GM21529 (cell line): ENCODE measurements at regions not wholly inside any gene's neighbourhood (a gene's known extent, or its start where the extent isn't known, plus 50 kb on each side); places are given as distances from the start of the nearest gene placed in this dataset.
"Not testable (repeated sequence)": the region's sequence is repeated elsewhere in the genome, so short reads cannot be mapped to it uniquely, and the experiment has no call there.

Experiments
- ATAC-seq: cut with Tn5 transposase; IDR thresholded peaks from one replicate; pipeline ENCODE4 v1.9.1; 2021; ENCODE audit not compliant: unreplicated experiment

DNA sequence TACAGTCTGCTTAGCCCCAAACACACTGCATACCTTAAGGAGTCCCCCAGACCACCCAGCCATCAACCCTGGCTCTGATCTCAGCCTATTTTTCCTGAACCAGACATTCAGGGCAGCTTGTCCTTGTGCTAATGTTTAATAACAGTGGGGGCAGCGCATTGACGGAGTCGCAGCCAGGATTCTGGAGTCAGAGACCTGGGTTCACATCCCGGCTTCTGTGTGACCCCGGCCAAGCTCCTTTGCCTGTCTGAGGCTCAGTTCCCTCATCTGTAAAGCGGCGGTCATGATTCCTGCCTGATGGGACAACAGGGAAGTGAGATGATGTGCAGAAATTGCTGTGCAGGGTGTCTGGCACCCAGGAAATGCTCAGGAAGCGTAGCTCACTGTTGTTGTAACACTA, 63.1 kb downstream of the MATN1 start:
- ATAC-seq = no peak

DNA sequence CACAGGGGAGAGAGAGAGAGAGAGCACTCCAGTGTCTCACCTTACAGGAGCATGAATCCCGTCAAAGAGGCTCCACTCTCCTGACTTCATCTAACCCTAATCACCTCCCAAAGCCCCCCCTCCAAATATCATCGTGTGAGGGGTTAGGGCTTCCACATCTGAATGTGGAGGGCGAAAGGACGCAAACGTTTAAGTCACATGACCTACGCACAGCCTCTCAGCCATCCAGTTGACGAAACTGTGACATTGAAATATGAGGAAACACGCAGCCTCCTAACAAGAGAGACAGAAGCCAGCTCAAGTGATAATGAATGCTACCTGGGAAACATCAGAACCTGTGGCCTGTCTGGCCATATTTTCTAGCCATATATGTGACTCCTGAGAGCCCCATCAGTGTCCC, 63.7 kb downstream of the MATN1 start:
- ATAC-seq = no peak

DNA sequence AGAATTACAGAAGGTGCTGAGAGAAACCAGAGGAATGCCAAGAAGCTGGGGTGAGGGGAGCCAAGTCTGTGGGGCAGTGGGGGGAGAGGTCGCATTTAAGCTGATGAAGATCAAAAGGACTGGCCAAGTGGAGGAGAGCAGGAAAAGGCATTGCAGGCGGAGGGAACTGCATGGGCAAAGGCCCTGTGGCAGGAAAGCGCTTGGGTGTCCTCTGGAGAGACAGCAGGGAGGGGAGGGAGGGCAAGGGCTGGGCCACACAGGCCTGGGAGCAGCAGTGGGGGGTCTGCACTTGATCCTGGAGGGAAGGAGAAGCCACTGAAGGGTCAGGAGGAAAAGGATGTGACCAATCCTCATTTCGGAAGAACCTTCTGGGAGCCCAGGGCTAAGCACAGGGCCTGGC, 65.0 kb downstream of the MATN1 start:
- not testable (repeated sequence) for ATAC-seq

DNA sequence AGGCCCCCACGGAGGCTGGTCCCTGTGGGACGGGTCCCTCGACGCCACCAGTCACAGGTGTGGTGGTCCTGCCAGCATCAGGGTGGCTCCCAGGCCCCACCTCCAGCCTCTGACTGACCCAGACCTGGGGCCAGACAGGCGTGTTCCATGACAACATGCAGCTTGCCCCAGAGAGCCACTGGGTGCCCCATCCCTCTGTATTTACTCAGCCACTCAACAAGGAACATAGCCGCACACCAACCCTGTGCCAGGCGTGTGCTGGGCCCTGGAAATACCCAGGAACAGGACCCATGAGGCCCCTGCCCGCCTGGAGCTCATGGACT, 65.4 kb downstream of the MATN1 start:
- ATAC-seq = no peak

DNA sequence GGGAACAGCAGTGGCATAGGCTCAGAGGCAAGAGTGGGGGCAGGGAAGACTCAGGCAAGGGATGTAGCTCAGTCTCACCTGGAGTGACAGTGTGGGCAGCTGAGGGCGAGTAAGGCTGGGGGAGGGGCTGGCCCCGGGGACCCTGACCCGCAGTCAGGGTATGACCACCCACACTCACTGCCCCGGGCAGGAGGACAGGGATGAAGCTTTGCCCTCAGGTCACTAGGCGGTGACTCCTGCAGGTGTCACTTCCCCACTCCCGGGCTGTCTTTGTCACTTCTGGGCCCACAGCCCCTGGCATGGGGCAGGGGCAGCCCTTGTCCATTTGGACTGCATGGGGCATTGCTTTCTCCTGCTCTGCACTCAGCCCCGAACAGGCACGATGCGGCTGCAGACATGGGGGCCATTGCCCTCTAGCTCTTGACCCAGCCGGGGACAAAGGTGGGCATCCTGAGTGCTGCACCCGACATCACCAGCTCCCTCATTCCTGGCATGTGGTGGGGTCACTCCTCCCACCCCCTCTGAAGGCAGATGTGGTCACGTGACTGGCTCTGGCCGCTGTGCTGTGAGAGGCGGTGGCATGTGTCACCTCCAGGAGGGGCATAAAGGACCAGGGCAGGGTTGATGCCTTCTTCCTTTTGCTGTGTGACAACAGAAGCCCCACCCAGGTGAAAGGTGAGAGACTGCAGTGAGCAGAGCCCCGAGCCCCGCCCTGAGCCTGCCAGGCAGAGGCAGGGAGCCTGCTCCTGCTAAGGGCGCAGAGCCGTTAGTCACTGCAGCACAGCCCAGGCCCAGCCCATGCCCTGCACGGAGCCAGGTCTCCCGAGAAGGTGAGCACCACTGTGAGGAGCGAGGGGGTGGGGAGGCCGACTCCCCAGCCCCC, 66.0 kb downstream of the MATN1 start:
- no peak for ATAC-seq

DNA sequence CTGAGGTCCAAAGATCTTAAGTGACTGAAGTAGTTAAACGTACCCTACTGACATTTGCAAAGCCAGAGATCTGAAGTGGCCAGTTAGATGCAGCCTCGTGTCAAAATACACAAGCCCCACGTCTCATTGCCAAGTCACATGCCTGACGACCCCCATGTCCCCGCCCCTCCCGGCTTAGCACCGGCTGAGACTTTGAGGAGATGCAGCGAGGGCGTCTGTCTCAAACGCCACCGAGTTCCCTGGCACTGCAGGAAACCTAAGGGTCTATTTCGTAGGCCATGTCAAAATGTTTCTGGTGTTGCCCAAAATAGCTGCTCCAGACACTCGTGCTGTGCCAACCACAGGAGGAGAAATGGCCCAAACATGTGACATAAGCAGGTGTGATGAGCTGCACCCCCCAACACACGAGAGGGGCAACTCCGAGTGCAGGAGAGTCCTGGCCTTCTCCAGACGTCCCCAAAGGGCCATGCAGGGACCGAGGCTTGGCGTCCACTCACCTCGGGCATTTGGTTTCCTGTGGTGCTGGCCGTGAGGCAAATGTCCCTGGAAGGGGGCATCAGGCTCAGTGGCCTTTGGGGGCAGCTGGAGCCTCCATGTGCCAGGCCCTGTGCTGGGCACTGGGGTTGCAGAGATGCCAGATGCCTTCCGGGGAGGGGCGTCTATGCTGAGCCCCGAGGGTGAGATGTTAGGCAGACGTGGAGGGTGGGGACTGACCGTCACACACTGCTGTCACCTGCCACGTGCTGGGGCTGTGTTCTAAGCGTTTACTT, 67.0 kb downstream of the MATN1 start:
- no peak for ATAC-seq

DNA sequence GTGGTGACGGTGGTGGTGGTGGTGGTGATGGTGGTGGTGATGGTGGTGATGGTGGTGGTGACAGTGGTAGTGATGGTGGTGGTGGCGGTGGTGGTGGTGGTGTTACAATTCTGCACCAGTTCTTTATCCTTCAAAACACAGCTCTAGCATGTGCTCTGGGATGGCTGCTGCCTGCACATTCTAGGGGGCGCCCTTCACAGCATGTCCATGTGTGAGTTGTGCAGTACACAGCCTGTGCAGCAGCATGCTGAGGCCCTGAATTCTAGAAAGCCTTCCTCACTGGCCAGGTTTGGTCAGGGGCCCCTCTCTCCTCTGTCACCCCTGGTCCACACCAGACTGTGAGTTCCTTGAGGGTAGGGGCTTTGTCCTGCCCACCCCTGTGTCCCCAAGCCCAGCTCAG, 67.7 kb downstream of the MATN1 start:
- ATAC-seq = no peak

DNA sequence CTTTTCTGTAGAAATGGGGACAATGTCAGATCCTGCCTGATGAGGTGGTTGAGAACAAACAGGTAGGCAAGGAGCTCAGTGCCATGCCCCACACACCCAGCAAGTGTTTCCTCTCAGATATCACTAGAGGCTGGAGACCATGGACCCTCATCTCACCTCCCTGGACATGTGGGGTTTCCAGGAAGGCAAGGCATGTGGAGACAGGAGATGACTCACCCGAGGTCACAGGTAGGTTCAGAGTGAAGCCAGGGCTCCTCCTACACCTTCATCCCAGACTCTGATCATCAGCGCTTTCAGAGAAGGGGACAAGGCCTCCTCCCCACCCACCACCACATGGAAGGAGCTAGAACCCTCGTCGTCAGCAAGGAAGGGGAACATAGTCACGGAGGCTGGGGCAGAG, 69.2 kb downstream of the MATN1 start:
- no peak for ATAC-seq

DNA sequence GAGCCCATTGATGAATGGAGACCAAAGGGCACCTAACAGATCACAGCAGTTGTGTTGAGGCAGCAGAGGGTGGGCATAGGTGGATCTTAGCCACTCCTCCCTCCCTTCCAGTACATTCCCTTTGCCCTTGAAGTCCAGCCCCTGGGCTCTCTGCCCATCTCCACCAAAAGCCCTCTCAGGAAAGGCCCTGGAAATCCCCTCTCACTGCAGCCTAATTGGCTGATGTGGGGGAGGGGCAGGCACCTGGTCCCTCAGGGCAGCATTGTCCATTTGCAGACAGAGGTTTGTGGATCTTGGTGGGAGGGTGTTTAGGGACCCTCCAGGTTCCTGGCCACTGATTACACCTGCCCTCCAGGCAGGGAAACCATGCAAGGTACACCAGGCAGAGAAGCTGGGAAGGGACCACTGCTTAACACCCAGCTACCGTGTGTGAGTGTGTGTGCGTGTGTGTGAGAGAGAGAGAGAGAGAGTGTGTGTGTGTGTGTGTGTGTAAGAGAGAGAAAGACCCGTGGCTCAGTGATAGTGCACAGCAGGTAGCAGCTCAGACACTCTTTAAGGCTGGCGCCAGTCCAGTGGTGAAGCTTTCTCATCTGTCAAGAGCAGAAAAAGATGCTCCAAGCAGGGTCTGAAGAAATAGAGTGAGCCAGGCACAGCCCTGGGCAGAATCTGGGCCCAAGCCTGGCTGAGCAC, 71.1 kb downstream of the MATN1 start:
- ATAC-seq = no peak

DNA sequence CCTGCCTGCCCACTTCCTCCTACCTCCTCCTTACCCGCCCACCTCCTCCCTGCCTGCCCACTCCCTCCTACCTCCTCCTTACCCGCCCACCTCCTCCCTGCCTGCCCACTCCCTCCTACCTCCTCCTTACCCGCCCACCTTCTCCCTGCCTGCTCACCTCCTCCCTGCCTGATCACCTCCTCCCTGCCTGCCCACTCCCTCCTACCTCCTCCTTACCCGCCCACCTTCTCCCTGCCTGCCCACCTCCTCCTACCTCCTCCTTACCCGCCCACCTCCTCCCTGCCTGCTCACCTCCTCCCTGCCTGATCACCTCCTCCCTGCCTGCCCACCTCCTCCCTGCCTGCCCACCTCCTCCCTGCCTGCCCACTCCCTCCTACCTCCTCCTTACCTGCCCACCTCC, 72.0 kb downstream of the MATN1 start:
- not testable (repeated sequence) for ATAC-seq

DNA sequence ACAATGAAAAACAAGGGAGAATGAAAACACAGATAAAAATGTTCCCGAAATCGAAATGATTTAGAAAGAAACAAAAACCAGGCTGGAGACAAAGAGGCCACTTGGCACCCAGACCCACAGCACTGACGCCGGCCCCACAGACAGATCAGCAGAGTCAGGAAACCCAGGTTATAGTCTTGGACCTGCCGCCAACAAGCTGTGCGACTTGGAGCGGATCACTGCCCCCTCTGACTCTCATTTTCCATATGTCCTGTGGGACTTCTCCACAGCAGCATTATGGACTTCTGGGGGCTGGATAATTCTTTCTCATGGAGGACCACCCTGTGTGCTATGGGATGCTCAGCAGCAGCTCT, 72.4 kb downstream of the MATN1 start:
- no peak for ATAC-seq

DNA sequence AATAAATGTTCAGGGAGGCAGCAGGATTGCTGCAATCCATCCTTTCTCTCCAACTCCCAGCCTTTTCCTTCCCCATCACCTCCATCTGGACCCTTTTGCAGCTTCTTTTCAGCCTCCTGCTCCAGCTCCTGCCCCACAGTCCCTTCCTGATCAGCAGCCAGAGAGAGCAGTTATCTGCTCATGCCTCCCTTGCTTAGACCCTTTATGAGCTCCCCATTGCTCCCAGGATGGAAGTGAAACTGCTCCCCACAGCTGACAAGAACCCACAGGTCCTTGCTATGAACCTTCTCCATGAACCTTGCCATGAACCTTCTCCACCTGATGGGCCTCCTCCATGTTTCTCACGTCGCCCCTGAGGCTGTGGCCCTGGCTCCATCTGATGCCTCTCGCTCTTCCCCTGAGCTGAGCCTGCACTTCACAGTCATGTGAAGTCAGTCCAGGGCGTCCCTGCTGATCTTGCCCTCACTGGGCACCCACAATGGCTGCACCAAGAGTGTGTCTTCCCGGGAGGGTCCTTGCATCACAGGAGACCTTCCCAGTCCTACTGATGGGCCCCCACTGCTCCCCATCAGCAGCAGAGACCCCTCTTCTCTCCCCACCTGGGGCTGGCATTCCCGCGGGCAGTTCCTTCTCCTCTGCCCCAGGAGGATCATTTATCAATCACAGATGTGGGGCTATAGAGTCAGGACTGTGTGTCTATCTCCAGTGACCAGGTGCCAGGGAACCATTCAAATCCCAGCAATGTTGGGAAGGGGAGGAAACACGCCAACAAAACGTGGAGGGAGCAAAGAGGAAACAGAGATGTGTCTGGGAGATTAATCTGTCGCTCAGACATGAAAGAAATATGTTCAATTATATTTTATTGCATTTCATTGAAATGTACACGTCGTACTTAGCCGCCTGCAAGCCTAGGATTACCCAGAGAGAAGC, 73.1 kb downstream of the MATN1 start:
- no peak for ATAC-seq

DNA sequence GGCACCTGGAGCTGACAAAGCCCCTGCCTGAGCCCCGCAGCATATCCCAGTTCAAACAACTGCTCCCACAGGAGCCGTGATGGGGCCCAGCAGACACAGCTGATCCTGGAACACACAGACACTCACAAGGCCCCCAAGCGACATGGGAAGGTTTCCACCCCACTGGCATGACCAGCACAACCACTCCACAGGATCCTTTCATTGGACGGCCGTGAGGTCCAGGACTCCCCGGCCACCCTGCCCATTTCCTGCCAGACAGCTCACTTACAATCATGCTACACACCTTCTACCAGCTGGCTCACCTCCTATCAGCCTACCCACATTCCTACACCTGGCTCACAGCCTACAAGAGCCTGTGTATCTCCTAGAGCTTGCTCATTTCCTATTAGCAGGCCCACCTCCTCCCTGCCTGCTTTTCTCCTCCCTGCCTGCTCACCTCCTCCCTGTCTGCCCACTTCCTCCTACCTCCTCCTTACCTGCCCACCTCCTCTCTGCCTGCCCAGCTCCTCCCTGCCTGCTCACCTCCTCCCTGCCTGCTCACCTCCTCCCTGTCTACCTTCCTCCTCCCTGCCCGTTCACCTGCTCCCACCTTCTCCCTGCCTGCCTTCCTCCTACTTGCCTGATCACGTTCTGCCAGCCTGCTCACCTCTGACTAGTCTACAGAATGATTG, 73.9 kb downstream of the MATN1 start:
- no peak for ATAC-seq

DNA sequence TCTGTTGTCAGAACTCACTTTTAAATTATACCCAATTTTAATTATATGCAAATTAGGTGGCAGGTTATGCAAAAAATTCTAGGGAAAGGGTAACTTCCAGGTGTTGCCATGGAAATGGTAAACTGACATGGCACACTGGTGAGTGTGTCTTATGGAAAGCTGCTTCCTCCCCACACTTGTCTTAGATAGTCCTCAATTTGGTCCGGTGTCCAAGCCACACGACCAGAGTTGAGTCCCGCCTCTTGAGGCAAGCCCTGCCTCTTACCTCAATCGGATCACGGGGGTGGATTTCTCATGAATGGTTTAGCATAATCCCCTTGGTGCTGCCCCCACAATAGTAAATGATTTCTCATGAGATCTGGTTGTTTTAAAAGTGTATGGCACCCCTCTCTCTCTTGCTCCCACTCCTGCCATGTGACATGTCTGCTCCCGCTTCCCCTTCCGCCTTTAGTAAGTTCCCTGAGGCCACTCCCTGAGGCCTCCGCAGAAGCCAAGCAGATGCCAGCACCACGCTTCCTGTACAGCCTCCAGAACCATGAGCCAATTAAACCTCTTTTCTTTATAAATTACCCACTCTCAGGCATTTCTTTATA, 74.9 kb downstream of the MATN1 start:
- no peak for ATAC-seq

DNA sequence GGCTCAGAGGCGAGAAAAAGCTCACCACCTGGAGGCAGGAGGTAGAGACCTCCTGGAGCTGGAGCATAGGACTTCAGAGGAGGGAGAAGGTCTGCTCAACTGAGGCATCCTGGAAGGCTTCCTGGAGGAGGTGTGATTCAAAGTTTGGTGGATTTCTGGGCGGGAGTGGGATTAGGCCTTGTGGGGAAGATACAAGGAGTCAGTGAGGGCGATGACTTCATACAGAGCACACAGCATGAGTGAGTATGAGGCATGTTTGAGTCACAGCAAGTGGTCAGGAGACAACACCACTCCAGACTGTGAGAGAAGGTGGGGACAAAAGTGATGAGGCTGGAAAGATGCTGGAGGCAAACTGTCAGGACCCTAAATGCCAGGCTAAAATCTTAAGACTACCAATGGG, 77.6 kb downstream of the MATN1 start:
- ATAC-seq = no peak

DNA sequence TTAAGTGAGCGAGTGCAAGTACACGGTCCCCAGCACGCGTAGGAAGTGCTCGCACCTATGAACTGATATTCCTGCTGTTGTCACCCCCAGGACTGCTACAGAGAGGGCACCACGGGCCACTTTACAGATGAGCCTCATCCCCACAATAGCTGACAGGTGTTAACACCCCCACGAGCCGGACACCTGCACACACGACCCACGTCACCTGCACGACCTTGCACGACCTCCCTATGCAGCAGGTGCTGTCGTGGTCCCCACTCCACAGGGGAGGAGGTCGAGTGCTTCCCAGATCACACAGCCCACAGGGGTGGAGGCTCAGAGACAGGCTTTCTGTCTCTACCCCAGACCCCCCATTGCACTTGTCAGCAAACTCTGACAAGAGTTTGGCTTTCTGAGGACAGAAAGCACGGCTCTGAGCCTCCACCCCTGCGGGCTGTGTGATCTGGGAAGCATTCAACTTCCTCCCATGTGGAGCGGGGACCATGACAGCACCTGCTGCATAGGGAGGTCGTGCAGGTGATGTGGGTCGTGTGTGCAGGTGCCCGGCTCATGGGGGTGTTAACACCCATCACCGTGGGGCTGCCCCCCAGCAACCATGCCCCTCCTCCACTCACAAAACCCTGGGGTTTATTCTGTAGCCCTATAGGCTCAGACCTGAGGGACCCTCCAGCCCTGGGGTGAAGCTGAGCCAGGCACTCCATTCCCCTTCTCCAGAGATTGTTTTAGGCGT, 80.8 kb downstream of the MATN1 start:
- ATAC-seq = no peak

DNA sequence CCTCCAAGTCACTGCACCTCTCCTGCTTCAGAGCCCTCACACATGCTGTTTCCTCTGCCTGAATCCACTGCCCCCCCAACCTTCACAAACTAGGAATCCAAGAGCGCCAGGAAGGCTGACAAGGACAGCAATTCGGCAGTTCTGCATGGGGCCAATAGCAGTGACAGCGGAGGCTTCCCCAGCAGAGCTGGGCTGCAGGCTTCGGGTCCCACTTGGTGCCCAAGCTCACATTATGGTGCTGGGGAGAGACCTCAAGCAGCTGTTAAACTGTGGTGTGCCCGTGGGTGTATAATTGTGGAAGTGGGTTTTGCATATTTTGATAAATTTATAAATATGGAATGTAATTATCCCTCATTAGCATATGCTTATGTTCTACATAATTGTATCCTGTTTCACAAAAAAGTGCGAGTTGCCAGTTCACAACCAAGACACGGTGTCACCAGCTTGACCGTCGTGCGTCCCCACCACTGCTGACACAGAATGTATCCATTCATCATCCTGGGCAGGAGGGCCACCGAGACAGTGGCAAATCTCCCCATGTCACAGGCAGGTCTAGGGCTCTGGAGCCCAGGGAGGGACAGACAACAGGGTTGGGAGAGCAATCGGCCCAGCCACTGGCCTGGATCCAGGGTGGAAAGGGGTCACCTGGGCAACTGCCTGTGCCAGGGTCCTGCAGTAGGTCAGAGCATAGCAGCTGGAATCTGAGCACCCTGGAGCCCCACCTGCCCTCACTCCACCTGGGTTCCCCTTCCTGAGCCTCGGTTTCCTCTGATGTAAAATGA, 81.6 kb downstream of the MATN1 start:
- no peak for ATAC-seq

DNA sequence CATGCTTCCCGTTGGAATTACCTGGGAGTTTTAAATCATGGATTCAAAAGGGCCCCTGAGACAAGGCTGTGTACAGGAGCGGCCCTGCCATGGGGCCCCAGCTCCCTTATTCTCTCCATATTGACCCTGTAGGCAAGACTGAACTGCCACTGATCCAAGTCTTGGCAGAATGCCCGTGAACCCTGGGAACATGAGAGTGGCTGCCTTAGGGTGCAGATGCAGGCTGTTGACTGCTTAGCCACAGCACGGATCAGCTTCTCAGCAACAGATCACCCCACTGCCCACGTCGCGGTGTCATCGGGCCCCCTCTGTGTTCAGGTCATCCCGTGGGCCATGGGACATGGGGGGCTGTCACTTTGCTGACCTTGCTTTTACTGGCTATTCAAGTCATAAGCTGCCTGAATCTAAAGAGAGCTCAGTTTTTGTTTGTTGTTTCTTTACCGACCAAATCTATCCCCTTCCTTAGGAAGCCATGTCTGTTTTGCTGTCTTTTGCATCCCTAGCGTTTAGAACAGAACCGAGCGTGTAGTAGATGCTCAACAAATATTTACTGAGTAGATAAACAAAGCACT, 83.4 kb downstream of the MATN1 start:
- no peak for ATAC-seq
